HG03432 (cell line): ENCODE measurements at regions not wholly inside any gene's neighbourhood (a gene's known extent, or its start where the extent isn't known, plus 50 kb on each side); places are given as distances from the start of the nearest gene placed in this dataset.

ENCODE experiments used
- ATAC-seq: cut with Tn5 transposase; IDR thresholded peaks from one replicate; pipeline ENCODE4 v1.9.1; 2021; ENCODE audit warnings: mild to moderate bottlenecking, moderate library complexity; ENCODE audit not compliant: unreplicated experiment

DNA sequence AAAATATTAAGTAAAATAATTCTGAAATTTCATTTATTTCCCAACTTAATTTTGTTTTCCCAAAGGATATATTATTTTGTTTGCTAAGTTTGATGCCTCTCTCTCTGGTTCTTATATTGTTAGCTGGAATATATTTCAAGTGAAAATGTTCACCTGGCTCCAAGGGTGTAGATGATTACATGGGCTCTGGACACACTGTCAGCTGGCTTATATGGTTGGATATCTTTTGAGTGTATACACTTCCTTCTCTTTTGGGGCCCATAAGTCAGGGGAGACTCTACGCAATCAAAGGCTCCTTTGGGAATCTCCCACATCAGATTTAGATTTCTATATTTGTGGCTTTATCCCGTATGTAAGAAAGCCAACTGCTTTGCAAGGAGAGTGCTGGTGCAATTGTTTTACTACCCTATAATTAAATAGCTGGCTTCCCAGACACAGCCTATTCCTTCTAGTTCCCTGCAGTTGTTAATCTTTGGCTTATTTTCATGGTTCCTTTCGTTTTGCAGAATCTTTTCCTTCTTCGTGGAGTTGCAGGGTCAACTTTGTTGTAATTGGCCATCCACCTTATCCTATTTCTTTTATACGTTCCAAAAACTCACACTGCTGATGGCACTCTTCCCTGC is 225.7 kb downstream of the DPH6 start:
- ATAC-seq, result no peak

DNA sequence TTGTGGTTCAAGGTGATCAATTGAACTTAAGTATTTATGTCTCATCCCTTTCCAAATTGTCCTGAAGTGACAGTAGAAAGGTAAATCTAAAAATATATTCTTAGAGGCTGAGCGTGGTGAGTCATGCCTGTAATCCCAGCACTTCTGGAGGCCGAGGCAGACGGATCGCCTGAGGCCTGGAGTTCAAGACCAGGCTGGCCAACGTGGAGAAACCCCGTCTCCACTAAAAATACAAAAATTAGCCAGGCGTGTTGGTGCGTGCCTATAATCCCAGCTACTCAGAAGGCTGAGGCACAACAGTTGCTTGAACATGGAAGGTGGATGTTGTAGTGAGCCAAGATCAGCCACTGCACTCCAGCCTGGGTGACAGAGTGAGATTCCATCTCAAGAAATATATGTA is 226.6 kb downstream of the DPH6 start:
- ATAC-seq, result no peak

DNA sequence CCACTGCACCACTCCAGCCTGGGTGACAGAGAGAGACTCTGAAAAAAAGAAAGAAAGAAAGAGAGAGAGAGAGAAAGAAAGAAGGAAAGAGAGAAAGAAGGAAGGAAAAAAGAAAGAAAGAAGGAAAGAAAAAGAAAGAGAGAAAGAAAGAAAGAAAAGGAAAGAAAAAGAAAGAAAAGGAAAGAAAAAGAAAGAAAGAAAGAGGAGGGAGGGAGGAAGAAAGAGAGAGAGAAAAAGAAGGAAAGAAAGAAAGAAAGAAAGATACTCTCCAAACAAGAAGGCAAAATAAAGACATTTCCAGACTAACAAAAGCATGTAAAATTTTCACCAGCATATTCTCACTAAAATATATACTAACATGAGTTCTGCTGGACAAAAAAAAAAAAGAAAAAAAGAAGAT is 228.7 kb downstream of the DPH6 start:
- ATAC-seq, result no peak

DNA sequence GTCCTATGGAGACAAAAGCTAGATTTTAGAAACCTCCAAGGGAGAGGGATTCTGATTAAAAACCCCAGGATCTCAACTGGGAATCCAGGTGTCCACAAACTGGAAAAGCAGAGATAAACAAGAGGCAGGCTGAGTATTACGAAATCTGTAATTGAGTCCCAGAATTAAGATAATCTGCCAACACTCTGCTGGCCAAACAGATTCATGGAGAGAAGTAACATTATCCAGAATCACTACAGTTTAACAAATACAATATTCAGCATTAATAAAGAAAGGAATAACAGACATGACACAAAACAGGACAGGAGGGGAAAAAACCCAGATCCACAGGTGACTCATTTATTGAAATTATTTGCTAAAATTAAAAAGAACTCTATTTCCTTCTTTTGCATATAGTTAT is 227.2 kb upstream of the NANOGP8 start:
- ATAC-seq, result no peak

DNA sequence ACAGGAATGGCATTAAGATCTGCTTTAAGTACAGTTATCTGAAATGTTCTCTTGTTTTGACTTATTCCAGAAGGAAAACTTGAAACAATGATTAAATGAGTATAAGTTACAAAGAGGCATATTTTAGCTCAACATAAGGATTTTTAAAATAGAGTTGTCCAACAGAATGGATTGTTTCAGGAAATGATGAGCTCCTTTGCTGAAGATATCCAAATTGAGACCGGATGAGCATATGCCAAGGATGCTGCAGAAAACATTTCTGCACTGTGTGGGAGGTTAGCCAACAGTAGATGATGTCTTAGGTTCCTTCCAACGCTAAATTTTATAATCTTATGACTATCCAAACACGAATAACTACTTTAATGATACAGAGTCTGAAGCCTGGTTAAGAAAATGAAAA is 226.5 kb upstream of the NANOGP8 start:
- no peak for ATAC-seq

DNA sequence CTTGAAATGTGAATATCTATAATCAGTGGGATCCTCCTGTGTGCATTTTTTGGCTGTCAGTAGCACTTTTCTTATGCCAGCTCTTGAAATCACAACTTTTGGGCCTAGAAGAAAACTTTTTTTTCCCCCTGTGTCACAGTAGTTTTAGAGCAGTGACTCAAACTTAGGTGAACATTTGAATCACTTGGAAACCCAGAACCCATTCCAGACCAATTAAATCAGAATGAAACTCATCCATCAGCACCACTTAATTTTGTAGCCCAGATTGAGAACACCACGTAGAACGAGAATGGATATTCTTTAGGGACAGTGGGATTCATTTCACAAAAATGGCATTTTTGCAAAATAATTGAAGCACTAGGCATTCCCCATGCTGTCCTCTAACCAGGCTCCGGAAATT is 224.8 kb upstream of the NANOGP8 start:
- no peak for ATAC-seq

DNA sequence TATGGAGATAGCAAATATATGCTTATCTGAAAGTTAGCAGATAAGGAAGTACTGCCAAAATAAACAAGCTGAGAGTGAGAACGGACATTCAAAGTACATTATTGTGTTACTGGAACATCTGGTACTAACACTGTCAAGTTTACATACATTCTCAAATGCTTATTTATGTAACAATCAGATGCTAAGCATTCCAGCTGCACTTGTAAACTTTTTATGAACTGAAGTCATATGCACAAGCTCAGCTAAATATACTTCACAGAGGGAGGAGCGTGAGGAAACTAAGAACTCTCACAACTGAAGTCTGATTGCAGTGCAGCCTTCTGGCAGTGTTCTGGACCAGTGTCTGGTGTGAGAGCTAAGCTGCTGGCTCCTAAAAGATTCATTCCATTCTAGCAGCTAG is 223.7 kb upstream of the NANOGP8 start:
- ATAC-seq, result no peak

DNA sequence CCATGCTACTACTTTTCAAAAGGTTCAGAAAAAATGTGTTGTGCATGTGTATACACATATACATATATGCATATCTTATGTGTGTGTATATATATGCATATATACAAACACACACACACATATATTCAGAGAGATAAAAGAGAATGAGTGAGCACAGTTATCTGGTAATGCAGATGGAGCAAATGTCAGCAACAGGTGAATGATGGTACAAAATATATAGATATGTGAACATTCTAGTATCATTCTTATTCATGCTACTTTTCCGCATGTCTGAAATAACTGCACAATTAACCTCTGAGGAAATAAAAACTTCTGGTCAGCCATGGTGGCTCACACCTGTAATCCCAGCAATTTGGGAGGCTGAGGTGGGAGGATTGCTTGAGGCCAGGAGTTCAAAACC is 222.6 kb upstream of the NANOGP8 start:
- no peak for ATAC-seq

DNA sequence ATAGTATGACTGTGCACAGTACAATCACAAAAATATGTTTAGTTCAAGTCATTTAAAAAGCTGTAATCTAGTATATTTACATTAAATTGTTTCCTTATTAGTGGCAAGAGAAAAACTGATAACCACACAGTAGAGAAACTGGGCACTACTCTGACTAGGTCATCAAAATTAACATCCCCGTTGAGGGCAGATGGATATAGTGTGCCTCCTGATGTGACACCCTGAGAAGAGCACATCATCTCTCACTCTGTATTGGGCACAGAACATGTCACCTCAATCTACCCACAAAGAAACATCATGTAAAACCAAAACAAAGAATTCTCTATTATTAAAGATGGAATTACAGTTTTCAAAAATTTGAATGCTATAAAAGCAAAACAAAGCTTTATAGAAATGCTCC is 221.9 kb upstream of the NANOGP8 start:
- ATAC-seq, result no peak

DNA sequence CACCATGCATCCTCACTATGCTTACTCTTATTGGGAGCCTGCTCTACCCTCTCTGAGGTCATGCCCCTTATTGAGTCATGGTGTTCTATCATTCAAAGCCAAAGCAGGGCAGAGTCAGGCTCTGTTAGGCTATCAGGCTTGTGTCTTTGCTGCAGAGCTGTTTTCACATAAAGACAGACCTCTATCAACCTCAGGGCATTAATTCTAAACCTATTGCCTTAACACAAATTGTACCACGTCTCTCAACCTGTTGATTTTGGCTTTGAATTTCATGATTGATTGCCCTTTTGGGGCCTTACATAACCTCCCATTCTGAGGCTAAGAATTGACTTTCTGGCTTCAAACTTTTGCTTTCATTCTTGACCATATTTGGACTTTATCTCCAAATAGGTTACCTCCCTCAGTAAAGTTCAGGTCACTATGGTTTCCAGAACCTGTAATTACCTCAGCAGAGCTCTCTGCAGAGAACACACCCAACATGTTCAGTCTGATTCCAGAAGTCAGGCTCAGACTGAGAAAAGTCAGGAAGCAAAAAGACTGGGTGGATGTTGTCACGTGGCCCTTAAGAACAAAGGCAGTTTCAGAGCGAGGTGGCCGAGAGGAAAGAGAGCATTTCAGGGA is 221.4 kb upstream of the NANOGP8 start:
- peak; percentile 65 for ATAC-seq

DNA sequence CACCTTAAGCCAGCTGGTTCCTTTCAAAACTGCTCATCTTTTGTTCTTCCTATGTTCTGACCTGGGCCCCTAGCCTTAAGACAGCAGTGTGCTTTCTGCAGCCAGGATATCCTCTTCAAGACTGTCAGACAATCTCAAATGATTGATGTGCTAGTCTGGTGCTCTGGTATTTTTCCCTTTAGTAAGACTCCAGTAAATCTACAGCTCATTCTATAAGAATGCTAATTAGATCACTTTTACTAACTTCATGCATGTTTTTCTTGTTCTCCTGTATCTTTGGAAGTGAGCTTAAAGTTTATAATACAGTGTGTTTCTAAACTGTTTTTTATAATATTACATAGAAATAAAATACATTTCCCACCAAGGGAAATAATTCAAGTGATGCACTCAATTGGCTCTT is 220.9 kb upstream of the NANOGP8 start:
- ATAC-seq, result peak; percentile 64

DNA sequence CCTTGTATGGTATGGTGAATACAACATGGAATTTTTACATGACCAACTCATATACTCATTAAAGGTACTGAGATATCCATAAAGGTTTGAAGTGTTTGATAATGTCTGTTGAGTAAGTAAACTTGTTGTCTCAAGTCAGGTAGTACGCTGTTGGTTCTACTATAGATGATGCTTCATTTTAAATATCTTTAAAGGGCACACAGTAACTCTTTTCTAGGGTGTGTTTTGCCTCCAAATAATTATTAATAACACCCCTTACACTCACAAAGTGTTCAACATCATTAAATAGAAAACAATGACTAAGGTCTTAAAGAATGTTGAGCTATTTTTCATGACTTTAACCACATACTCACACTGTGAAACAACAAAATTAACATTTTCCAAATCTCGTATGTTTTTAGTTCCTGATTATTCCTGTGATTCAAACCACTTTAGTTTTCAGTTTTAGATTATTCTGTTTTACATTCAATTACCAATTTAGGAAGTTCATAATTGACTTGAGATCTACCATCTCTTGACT is 220.0 kb upstream of the NANOGP8 start:
- no peak for ATAC-seq

DNA sequence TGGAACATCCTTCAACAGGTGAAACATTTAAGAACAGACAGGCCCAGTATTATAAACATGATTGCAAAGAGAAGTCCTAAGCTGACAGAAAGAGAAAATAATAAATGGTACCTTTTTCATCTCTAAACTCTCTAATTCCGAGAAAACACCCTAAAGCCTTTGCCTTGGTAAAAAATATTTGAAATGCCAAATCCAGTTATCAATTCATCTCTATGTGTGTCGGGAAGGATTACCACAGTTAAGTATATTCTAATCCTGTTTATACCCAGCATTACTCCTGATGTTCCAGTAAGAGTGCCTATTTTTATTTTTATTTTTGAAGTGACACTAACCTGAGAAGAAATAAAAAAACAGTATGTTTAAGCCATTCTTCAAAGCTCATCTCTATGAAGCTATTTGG is 219.3 kb upstream of the NANOGP8 start:
- no peak for ATAC-seq

DNA sequence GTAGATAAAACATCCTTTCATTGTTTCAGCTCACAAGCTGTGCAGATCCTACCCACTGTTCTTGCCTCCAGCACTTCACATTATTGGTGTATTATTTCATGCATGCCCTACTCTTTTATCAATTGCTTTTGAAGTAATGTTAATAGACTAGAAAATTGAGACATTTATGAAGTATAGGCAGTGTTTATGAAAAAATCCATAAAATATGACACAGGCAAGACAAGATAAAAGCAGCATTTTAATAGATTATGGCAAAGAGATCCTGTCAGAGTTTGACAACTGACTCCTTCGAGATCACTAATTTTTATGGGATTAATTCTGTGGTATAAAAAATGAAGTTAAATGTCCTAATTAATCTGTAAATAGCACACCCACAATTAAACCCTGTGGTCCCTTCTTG is 217.2 kb upstream of the NANOGP8 start:
- ATAC-seq, result no peak

DNA sequence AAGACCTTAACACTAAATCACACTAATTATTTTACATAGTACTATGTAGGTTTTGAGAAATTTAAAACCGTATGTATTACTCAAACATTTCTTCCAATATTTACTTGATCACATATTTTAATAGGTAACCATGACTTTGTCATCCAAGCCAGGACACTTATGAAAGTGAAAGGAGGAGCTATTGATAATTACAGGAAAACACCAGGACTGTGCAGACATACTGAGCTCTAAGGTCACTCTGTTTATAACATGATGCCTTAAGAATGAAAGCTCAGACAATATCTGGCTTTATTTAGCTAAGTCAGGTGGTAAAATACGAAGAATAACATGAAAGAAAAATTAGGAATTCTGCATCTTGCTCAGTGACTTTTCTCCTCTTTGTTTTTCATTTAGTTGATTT is 216.0 kb upstream of the NANOGP8 start:
- ATAC-seq, result no peak

DNA sequence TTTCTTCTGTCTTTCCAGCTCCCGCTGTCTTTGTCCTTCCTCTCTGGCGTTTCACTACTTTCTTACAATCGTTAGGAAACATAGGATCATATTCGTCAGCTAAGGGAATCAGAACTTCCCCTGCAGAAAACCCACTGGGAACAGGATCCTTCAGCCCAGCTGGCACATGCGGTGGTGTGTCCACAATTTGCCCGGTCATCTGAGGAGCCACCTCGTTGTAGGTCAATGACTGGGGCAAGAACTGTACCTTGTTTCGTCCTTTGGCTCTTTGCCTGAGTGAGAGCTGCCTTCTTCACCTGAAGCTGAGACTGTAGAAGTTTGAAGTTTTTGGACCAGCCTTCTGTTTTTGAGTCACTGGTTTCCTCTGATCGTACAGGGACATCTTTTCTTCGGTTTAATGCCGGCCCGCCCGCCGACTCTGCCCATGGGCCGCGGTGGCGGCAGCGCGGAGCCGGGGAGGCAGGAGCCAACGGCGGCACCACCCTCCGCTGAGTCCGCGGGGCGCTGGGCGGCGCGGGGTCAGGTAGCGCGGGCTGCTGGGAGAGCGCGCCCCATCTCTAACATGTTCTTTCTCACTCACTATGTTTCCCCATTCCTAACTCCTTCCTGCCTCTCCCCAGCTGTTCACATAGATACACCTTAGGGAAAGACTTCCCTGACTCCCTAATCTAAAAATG is 214.1 kb upstream of the NANOGP8 start:
- no peak for ATAC-seq

DNA sequence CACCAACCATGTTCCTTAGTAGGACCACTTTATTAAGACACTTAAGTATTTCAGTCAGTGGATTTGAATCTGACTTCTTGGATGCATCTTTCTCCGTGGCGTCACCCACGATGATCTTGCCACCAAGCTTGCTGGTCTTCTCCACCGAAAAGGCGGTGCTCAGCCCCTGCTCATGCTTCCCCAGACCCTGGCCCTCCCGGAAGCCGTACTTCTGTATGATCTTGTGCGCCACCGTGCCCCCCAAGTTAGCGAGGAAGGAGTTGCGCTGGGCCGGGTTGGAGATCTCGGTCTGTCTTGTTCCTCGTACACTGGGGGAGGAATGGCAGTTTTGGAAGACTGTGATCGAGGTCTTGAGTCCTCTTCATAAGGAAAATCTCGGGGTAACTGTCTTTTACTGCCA is 213.4 kb upstream of the NANOGP8 start:
- ATAC-seq, result no peak

DNA sequence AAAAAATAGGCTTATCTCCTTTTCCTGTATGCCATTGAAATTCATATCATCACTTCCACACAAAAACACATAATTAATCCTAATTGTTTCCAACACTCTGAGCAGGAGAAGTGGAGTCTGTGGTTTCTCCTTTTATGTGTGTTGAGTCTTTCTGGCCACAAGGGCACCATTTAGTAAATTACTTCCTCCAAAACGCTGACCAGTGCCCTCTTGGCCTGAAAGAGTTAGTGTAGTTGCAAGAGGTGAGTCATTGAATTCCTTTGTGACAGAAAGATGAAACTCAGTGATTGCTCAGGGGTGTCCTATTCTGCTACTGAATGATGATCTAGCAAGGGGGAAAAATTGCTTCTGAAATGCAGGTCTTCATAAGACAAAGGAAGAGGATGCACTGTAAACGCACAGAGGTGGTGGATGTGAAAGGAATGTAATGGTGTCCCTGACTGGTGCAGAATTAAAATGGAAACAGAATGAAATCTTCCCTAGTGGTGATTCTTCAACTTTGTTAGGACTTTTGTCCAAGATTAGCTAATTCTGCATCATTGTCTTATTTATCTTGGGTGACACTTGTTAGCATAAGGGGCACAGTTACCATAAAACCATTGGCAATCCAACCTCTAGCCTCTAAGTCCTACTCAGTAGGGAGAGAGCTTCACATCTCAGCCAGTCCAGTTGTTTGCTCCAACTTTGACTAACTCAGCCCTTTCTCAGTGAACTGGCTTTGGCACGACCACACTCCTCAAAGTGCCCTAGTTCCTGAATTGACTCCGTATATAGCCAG is 208.4 kb upstream of the NANOGP8 start:
- peak; percentile 59 for ATAC-seq

DNA sequence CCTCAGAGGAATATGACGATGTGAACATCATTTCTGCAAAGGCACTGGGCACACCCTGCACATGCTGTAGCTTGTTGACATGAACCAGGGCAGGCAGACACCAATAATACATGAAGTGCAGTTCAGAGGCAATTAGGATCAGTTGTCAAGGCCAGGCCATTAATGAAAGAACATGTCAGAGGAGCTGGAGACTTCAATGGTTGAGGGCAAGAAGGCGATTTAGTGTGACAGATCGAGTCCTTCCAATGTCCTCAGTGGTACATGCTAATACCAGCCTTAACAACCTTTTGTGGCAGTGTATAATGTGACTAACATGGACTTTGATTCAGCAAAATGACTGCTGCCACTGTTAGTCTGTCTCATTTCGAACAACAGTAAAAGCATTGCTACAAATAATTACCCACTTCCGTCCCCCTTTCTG is 205.2 kb upstream of the NANOGP8 start:
- no peak for ATAC-seq

DNA sequence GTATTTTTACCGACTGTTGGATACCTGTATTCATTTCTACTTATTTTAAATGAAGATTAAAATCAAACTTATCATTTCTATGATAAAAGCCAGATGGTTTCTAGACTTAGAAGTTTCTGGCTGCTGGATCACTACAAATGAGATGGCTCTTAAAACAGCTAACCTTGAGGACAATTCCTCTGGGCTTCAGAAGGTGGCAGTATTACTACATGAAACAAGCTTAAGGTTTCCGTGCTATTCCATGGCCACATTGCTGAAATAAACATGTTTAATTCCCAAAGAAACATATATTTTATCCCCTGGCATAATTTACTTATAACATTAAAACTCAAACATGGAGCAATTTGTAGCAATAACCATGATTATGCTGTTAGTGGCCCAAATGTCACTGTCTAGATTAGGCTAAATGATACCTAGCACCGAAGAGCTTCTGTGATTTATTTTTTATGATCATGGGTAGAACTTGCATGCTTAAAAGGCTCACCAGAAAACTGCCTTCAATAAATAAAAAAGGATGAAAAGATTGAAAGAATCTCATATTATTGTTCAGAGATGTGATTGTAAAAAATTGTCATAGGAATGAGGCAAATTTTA is 204.0 kb upstream of the NANOGP8 start:
- ATAC-seq, result no peak

DNA sequence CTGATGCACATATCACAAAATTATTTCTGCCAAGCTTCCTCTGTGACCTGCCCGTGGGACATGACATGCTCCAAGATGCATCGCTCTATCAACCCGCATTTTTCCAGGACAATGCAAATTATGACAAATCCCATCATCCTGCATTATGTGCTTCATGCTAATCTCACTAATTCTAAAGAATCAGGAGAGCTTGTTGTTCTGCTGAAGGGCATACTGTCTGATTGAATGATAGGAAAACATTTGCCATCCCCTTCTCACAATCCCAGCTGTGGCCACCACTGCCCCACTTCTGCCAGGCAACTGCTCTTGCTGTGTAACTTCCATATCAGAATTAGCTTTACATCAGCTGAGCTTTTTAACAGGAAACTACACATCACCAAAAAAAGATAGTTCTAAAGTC is 203.5 kb upstream of the NANOGP8 start:
- no peak for ATAC-seq
